ENCODE measurements at regions not wholly inside any gene's neighbourhood (a gene's known extent, or its start where the extent isn't known, plus 50 kb on each side); places are given as distances from the start of the nearest gene placed in this dataset.
"Not testable (repeated sequence)": the region's sequence is repeated elsewhere in the genome, so short reads cannot be mapped to it uniquely, and the experiment has no call there.

- no peak for DNase-seq
Observed at GRCh38 chr2:193883820-193884219, 1689.1 kb upstream of the TMEFF2 start.

GRCh38 chr2:193876980-193877379 lies 1682.2 kb upstream of the TMEFF2 start:
- no peak for DNase-seq

- no peak for DNase-seq
Observed at GRCh38 chr2:193869564-193869963, 1674.8 kb upstream of the TMEFF2 start.

GRCh38 chr2:193868833-193869232 lies 1674.1 kb upstream of the TMEFF2 start:
- no peak for DNase-seq

GRCh38 chr2:193868132-193868531 lies 1673.4 kb upstream of the TMEFF2 start:
- DNase-seq, result no peak

- DNase-seq, result no peak
Observed at GRCh38 chr2:193867454-193867853, 1672.7 kb upstream of the TMEFF2 start.

GRCh38 chr2:193861557-193861956 lies 1666.8 kb upstream of the TMEFF2 start:
- no peak for DNase-seq

- no peak for DNase-seq
Observed at GRCh38 chr2:193847991-193848390, 1653.3 kb upstream of the TMEFF2 start.

GRCh38 chr2:193847130-193847529 lies 1652.4 kb upstream of the TMEFF2 start:
- DNase-seq, result no peak

- no peak for DNase-seq
Observed at GRCh38 chr2:193845604-193846003, 1650.9 kb upstream of the TMEFF2 start.

GRCh38 chr2:193843675-193844074 lies 1648.9 kb upstream of the TMEFF2 start:
- no peak for DNase-seq

GRCh38 chr2:193841384-193842150 lies 1646.8 kb upstream of the TMEFF2 start:
- DNase-seq, result no peak

- DNase-seq, result no peak
Observed at GRCh38 chr2:193837111-193837738, 1642.5 kb upstream of the TMEFF2 start.

GRCh38 chr2:193836424-193837006 lies 1641.8 kb upstream of the TMEFF2 start:
- DNase-seq, result not testable (repeated sequence)

- not testable (repeated sequence) for DNase-seq
Observed at GRCh38 chr2:193833895-193834294, 1639.2 kb upstream of the TMEFF2 start.

GRCh38 chr2:193824474-193824873 lies 1629.7 kb upstream of the TMEFF2 start:
- no peak for DNase-seq

GRCh38 chr2:193818801-193819499 lies 1624.2 kb upstream of the TMEFF2 start:
- no peak for DNase-seq

- no peak for DNase-seq
Observed at GRCh38 chr2:193816008-193816407, 1621.3 kb upstream of the TMEFF2 start.

GRCh38 chr2:193810533-193810932 lies 1615.8 kb upstream of the TMEFF2 start:
- DNase-seq, result no peak

GRCh38 chr2:193808877-193809276 lies 1614.1 kb upstream of the TMEFF2 start:
- DNase-seq, result no peak

GRCh38 chr2:193806088-193806774 lies 1611.5 kb upstream of the TMEFF2 start:
- no peak for DNase-seq

GRCh38 chr2:193796847-193797246 lies 1602.1 kb upstream of the TMEFF2 start:
- DNase-seq, result no peak

- no peak for DNase-seq
Observed at GRCh38 chr2:193793914-193794313, 1599.2 kb upstream of the TMEFF2 start.
